ENCODE measurements at regions not wholly inside any gene's neighbourhood (a gene's known extent, or its start where the extent isn't known, plus 50 kb on each side); places are given as distances from the start of the nearest gene placed in this dataset.

DNA sequence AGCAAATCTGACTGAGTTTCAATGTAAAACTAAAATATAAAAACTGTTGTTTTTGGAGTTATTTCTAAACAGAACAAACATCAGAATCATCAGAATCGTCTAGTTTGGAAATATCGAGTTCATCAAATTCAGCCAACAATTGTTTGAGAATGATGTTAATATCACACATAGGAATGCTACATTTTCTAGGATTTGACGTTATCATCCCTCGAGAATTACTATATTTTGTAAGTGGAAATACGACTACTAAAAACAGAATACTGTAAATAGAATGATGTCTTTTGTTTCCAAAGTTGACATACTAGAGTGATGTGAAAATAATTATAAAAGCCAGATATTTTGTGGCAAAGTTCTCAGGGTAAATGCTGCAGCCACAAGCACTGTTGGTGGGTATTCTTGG lies 805.9 kb downstream of the TLE1 start:
- no peak for TF ChIP-seq CTCF (conservative IDR thresholded peaks at IDR 0.05; ENCODE audit: low read length)
- TF ChIP-seq EZH2phosphoT487 (IDR thresholded peaks at IDR 0.05; ENCODE audit: borderline replicate concordance) = no peak

Data from Loucy (cell line).